ENCODE measurements at regions not wholly inside any gene's neighbourhood (a gene's known extent, or its start where the extent isn't known, plus 50 kb on each side); places are given as distances from the start of the nearest gene placed in this dataset.
A peak's percentile ranks its signal among the peaks of the same experiment; 100 is the strongest.
"Not testable (repeated sequence)": the region's sequence is repeated elsewhere in the genome, so short reads cannot be mapped to it uniquely, and the experiment has no call there.

DNA sequence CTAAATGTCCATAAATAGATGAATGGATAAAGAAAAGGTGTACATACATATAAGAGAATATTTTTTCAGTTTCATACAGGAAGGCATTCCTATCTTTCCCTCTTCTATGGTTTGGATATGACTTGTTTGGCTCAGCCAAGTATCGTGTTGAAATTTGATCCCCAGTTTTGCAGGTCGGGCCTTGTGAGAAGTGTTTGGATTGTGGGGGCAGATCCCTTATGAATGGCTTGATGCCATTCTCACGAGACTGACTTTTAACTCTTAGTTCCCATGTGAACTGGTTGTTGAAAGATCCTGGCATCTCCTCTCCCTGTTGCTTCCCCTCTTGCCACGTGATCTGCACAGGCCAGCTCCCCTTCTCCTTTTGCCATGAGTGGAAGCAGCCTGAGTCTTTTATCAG is 421.1 kb upstream of the FTMT start:
- no peak overlapping the region for H3K4me3 ChIP-seq (ENCODE audit: severe bottlenecking)
- no peaks in the 10 kb centered on the region for H3K9me3 ChIP-seq (ENCODE audit: severe bottlenecking)
- no peaks in the 10 kb centered on the region for H3K36me3 ChIP-seq (ENCODE audit: low read depth)
- H3K27ac ChIP-seq (ENCODE audit: poor library complexity, severe bottlenecking), result no peak overlapping the region
- no peak for DNase-seq (ENCODE audit: low spot score)
- H3K27me3 ChIP-seq (ENCODE audit: insufficient read depth, poor library complexity, severe bottlenecking), result no peaks in the 10 kb centered on the region
- no peaks in the 10 kb centered on the region for H3K4me1 ChIP-seq (ENCODE audit: insufficient read depth, poor library complexity, severe bottlenecking)
- TF ChIP-seq, protein P1, sequence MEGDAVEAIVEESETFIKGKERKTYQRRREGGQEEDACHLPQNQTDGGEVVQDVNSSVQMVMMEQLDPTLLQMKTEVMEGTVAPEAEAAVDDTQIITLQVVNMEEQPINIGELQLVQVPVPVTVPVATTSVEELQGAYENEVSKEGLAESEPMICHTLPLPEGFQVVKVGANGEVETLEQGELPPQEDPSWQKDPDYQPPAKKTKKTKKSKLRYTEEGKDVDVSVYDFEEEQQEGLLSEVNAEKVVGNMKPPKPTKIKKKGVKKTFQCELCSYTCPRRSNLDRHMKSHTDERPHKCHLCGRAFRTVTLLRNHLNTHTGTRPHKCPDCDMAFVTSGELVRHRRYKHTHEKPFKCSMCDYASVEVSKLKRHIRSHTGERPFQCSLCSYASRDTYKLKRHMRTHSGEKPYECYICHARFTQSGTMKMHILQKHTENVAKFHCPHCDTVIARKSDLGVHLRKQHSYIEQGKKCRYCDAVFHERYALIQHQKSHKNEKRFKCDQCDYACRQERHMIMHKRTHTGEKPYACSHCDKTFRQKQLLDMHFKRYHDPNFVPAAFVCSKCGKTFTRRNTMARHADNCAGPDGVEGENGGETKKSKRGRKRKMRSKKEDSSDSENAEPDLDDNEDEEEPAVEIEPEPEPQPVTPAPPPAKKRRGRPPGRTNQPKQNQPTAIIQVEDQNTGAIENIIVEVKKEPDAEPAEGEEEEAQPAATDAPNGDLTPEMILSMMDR (IDR thresholded peaks at IDR 0.05; ENCODE audit: poor library complexity, severe bottlenecking), result no peak
- peak; percentile 40 for ATAC-seq (ENCODE audit: low read depth)

DNA sequence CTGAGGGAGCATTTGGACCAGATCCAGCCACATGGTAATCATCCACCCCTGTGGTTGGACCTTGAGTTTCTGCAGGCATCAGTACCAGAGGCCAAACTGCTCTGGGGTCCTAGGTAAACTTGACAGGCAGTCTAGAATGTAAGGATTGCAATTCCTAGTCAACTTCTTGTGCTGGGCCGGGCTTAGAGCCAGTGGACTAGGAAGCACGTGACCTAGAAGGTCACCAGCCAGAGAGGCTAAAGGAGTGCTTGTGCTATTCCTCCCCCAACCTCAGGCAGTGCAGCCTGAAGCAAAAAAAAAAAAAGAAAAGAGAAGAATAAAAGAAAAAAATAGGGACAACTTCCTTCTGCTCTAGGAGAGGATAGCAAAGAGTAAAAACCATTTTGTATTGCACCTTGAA is 406.2 kb upstream of the FTMT start:
- Histone ChIP-seq H3K4me1 (ENCODE audit: insufficient read depth, poor library complexity, severe bottlenecking) (no peaks in the 10 kb centered on the region), H3K9me3 (ENCODE audit: severe bottlenecking) (no peaks in the 10 kb centered on the region), H3K4me3 (ENCODE audit: severe bottlenecking) (no peak overlapping the region), H3K27ac (ENCODE audit: poor library complexity, severe bottlenecking) (no peak overlapping the region), H3K27me3 (ENCODE audit: insufficient read depth, poor library complexity, severe bottlenecking) (no peaks in the 10 kb centered on the region), H3K36me3 (ENCODE audit: low read depth) (no peaks in the 10 kb centered on the region; the same call in 1 of the 2 replicates)
- ATAC-seq (ENCODE audit: low read depth) (no peak), DNase-seq (ENCODE audit: low spot score) (no peak)
- TF ChIP-seq, protein P1 (IDR thresholded peaks at IDR 0.05; ENCODE audit: poor library complexity, severe bottlenecking), result no peak

DNA sequence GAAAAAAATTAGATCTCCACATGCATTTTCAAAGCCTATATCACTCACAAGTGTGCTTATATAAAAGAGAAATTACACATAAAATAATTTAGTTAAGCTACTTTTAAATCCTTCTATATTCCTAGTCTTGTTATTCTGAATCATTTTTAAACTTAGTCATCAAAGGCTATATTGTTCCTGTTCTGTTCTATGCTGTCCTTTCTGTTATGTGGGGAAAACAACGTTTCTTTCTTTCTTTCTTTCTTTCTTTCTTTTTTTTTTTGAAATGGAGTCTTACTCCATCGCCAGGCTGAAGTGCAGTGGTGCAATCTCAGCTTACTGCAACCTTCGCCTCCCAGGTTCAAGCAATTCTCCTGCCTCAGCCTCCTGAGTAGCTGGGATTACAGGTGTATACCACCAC is 389.2 kb upstream of the FTMT start:
- Histone ChIP-seq H3K36me3 (ENCODE audit: low read depth) (no peaks in the 10 kb centered on the region), H3K27me3 (ENCODE audit: insufficient read depth, poor library complexity, severe bottlenecking) (peaks cover 4% of the 10 kb centered on the region), H3K4me1 (ENCODE audit: insufficient read depth, poor library complexity, severe bottlenecking) (no peaks in the 10 kb centered on the region), H3K27ac (ENCODE audit: poor library complexity, severe bottlenecking) (no peak overlapping the region), H3K4me3 (ENCODE audit: severe bottlenecking) (no peak overlapping the region), H3K9me3 (ENCODE audit: severe bottlenecking) (no peaks in the 10 kb centered on the region)
- no peak for ATAC-seq (ENCODE audit: low read depth)
- no peak for DNase-seq (ENCODE audit: low spot score)
- TF ChIP-seq, protein P1 (IDR thresholded peaks at IDR 0.05; ENCODE audit: poor library complexity, severe bottlenecking), result no peak

DNA sequence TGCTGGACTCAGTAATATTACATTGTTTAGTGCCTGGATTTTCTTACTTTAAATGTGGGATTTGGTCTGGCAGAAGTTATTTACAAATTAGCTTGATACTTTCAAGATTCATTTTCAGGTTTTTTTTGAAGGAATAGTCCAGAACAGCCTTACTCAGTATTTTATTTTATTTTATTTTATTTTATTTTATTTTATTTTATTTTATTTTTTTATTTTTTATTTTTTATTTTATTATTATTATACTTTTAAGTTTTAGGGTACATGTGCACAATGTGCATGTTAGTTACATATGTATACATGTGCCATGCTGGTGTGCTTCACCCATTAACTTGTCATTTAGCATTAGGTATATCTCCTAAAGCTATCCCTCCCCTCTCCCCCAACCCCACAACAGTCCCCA is 380.5 kb upstream of the FTMT start:
- H3K36me3 ChIP-seq (ENCODE audit: low read depth); DNase-seq (ENCODE audit: low spot score); H3K9me3 ChIP-seq (ENCODE audit: severe bottlenecking); H3K27me3 ChIP-seq (ENCODE audit: insufficient read depth, poor library complexity, severe bottlenecking); H3K4me1 ChIP-seq (ENCODE audit: insufficient read depth, poor library complexity, severe bottlenecking); H3K4me3 ChIP-seq (ENCODE audit: severe bottlenecking); ATAC-seq (ENCODE audit: low read depth); H3K27ac ChIP-seq (ENCODE audit: poor library complexity, severe bottlenecking): not testable (repeated sequence)

DNA sequence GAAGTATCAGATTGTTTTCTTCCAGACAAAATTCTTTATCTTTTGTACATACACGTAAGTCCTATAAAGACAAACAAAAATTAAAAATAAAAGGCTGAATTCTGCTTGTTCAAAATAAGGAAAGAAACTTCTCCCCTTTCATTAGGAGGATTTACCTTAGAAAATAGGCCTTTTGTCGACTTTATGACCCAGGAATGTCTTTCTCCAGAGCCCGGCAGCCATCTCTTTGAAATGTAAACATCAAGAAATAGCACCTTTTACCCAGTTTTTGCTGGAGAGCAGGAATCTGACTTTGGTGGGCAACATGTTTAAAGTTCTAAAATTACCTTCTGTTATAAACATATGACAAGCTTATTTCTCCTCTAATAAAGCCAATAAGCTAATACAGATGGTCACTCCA is 373.0 kb upstream of the FTMT start:
- Histone ChIP-seq H3K9me3 (ENCODE audit: severe bottlenecking) (no peaks in the 10 kb centered on the region), H3K27me3 (ENCODE audit: insufficient read depth, poor library complexity, severe bottlenecking) (no peaks in the 10 kb centered on the region), H3K36me3 (ENCODE audit: low read depth) (no peaks in the 10 kb centered on the region), H3K4me3 (ENCODE audit: severe bottlenecking) (no peak overlapping the region), H3K4me1 (ENCODE audit: insufficient read depth, poor library complexity, severe bottlenecking) (no peaks in the 10 kb centered on the region), H3K27ac (ENCODE audit: poor library complexity, severe bottlenecking) (no peak overlapping the region)
- ATAC-seq (ENCODE audit: low read depth) (no peak), DNase-seq (ENCODE audit: low spot score) (no peak)
- TF ChIP-seq, protein P1 (IDR thresholded peaks at IDR 0.05; ENCODE audit: poor library complexity, severe bottlenecking), result no peak

Measured in RWPE2 (cell line).